SK-N-SH treated with all-trans-retinoic acid at 6 μM for 48 hours (cell line): ENCODE measurements at regions not wholly inside any gene's neighbourhood (a gene's known extent, or its start where the extent isn't known, plus 50 kb on each side); places are given as distances from the start of the nearest gene placed in this dataset.

Experiments used
- ARNTL ChIP-seq: fragments of 450-650 bp; formaldehyde crosslinking; IDR thresholded peaks from 2 replicates; pipeline ENCODE4 v1.5.0; 2020; ENCODE audit warnings: low read depth, mild to moderate bottlenecking, moderate library complexity, borderline replicate concordance
- BACH2 ChIP-seq: fragments of 250-450 bp; sonication (Bioruptor Pico); IDR thresholded peaks from 2 replicates; pipeline ENCODE4 v1.9.0; 2021; ENCODE audit warnings: mild to moderate bottlenecking, borderline replicate concordance
- CREB5 ChIP-seq: fragments of 250-450 bp; sonication (Bioruptor Pico); IDR thresholded peaks from 2 replicates; pipeline ENCODE4 v1.5.1; 2020; ENCODE audit warnings: low read depth, mild to moderate bottlenecking, moderate library complexity
- GLIS3 ChIP-seq: fragments of 250-450 bp; sonication (Bioruptor Pico); IDR thresholded peaks from 2 replicates; pipeline ENCODE4 v1.5.0; 2020; ENCODE audit warnings: mild to moderate bottlenecking, moderate library complexity
- PATZ1 ChIP-seq: fragments of 250-450 bp; sonication (Bioruptor Pico); IDR thresholded peaks from 2 replicates; pipeline ENCODE4 v1.8.0; 2020; ENCODE audit warnings: mild to moderate bottlenecking, moderate library complexity, borderline replicate concordance
- RARB ChIP-seq: fragments of 250-450 bp; sonication (Bioruptor Pico); IDR thresholded peaks from 2 replicates; pipeline ENCODE4 v1.8.0; 2021; ENCODE audit warnings: mild to moderate bottlenecking, moderate library complexity
- SNAI2 ChIP-seq: fragments of 250-450 bp; sonication (Bioruptor Pico); IDR thresholded peaks from 2 replicates; pipeline ENCODE4 v1.5.0; 2020; ENCODE audit warnings: mild to moderate bottlenecking, moderate library complexity
- TSHZ2 ChIP-seq: fragments of 250-450 bp; sonication (Bioruptor Pico); IDR thresholded peaks from 2 replicates; pipeline ENCODE4 v1.5.0; 2020; ENCODE audit warnings: mild to moderate bottlenecking, moderate library complexity
- ZFP3 ChIP-seq: fragments of 250-450 bp; sonication (Bioruptor Pico); IDR thresholded peaks from 2 replicates; pipeline ENCODE4 v1.5.0; 2020; ENCODE audit warnings: mild to moderate bottlenecking, moderate library complexity
- ZFP30 ChIP-seq: fragments of 450-650 bp; formaldehyde crosslinking; IDR thresholded peaks from 2 replicates; pipeline ENCODE4 v1.5.0; 2022; ENCODE audit warnings: mild to moderate bottlenecking, moderate library complexity
- ZNF565 ChIP-seq: fragments of 450-650 bp; formaldehyde crosslinking; conservative IDR thresholded peaks from 2 replicates; pipeline ENCODE4 v1.5.0; 2020; ENCODE audit warnings: low read depth, mild to moderate bottlenecking, moderate library complexity
- ZNF70 ChIP-seq: fragments of 450-650 bp; formaldehyde crosslinking; IDR thresholded peaks from 2 replicates; pipeline ENCODE4 v1.5.0; 2020; ENCODE audit warnings: mild to moderate bottlenecking, moderate library complexity
- ZNF8 ChIP-seq: fragments of 450-650 bp; formaldehyde crosslinking; IDR thresholded peaks from 2 replicates; pipeline ENCODE4 v1.5.0; 2020; ENCODE audit warnings: mild to moderate bottlenecking, moderate library complexity

GRCh38 chr4:89427782-89428181 is 120.2 kb upstream of the GPRIN3 start:
- TF ChIP-seq ARNTL = no peak
- no peak for TF ChIP-seq ZFP30
- TF ChIP-seq ZNF70 (CRISPR knock-in tag) = no peak
- TF ChIP-seq ZNF8 (CRISPR knock-in tag) = no peak
- no peak for TF ChIP-seq ZFP3 (CRISPR knock-in tag)
- TF ChIP-seq BACH2 (CRISPR knock-in tag) = no peak
- no peak for TF ChIP-seq RARB (CRISPR knock-in tag)
- TF ChIP-seq PATZ1 = no peak
- no peak for TF ChIP-seq SNAI2
- no peak for TF ChIP-seq CREB5
- TF ChIP-seq ZNF565 (CRISPR knock-in tag) = no peak
- TF ChIP-seq GLIS3 (CRISPR knock-in tag) = no peak
- TF ChIP-seq TSHZ2 (CRISPR knock-in tag) = no peak
